Breast epithelium (tissue), 4 donors: ENCODE measurements at regions not wholly inside any gene's neighbourhood (a gene's known extent, or its start where the extent isn't known, plus 50 kb on each side); places are given as distances from the start of the nearest gene placed in this dataset.

Source experiments
- DNase-seq, 2 donors: peaks; one replicate each; pipeline ENCODE4 v3.0.0-alpha.2; 2019; ENCODE audit warnings: low spot score in 2 of 2
- H3K27ac ChIP-seq, 2 donors: fragments of 200-600 bp; sonication (generic) in 1 of 2; one replicate each; pipeline ENCODE4 v1.5.1; 2016 to 2019; ENCODE audit warnings: mild to moderate bottlenecking in 1 of 2
- H3K27me3 ChIP-seq, 2 donors: fragments of 200-600 bp; sonication (generic) in 1 of 2; one replicate each; pipeline versions ENCODE4 v1.5.1 to v1.6.0; 2017 to 2019; ENCODE audit warnings: control low read depth in 1 of 2, mild to moderate bottlenecking in 1 of 2
- H3K36me3 ChIP-seq: fragments of 200-600 bp; one replicate; pipeline ENCODE4 v1.5.1; 2019
- H3K4me1 ChIP-seq, 2 donors: fragments of 200-600 bp; sonication (generic); one replicate each; pipeline ENCODE4 v1.5.1; 2016 to 2019; ENCODE audit warnings: control low read depth in 1 of 2
- H3K4me3 ChIP-seq, 3 donors: fragments of 200-600 bp; sonication (generic); 1 replicate in 2 of 3; 2 replicates in 1 of 3; pipeline ENCODE4 v1.5.1; 2016 to 2019; ENCODE audit warnings: mild to moderate bottlenecking in 3 of 3, moderate library complexity in 2 of 3
- H3K9me3 ChIP-seq, 2 donors: fragments of 200-600 bp; sonication (generic) in 1 of 2; one replicate each; pipeline ENCODE4 v1.5.1; 2016 to 2019; ENCODE audit warnings: control low read depth in 1 of 2
- CTCF ChIP-seq, 3 donors: fragments of 450-650 bp; IDR thresholded peaks; one replicate each; pipeline ENCODE4 v1.5.1; 2016 to 2017; ENCODE audit warnings: antibody characterized with exemption in 3 of 3, mild to moderate bottlenecking in 3 of 3, moderate library complexity in 3 of 3
- POLR2A ChIP-seq: fragments of 450-650 bp; IDR thresholded peaks from one replicate; pipeline ENCODE4 v1.6.1; 2016; ENCODE audit warnings: antibody characterized with exemption, mild to moderate bottlenecking, moderate library complexity
- POLR2AphosphoS5 ChIP-seq, 3 donors: sonication (generic); formaldehyde crosslinking; IDR thresholded peaks; one replicate each; pipeline ENCODE4 v1.6.1; 2017; ENCODE audit warnings: antibody characterized with exemption in 3 of 3
- intact Hi-C: fragments of 100-400 bp; cut with DNase I; formaldehyde crosslinking; loops from one replicate; pipeline ENCODE4 v1.15.1; 2023; ENCODE audit warnings: low total_unique reads

GRCh38 chr3:189568961-189569360 lies 62.2 kb upstream of the TP63 start:
- no peaks in the 10 kb centered on the region for H3K27me3 ChIP-seq
- intact Hi-C loops, result no loop called here
- no peak overlapping the region for H3K27ac ChIP-seq
- no peaks in the 10 kb centered on the region for H3K4me1 ChIP-seq
- H3K36me3 ChIP-seq, result no peaks in the 10 kb centered on the region
- no peak overlapping the region for H3K4me3 ChIP-seq
- no peaks in the 10 kb centered on the region for H3K9me3 ChIP-seq
- TF ChIP-seq POLR2A (no peak), POLR2AphosphoS5 (IDR thresholded peaks at IDR 0.05) (no peak), CTCF (IDR thresholded peaks at IDR 0.05) (no peak)
- no peak for DNase-seq

GRCh38 chr3:189569473-189569872 lies 61.7 kb upstream of the TP63 start:
- intact Hi-C loops, result no loop called here
- no peak overlapping the region for H3K27ac ChIP-seq
- no peaks in the 10 kb centered on the region for H3K36me3 ChIP-seq
- no peaks in the 10 kb centered on the region for H3K27me3 ChIP-seq
- H3K9me3 ChIP-seq, result no peaks in the 10 kb centered on the region
- TF ChIP-seq CTCF (IDR thresholded peaks at IDR 0.05) (no peak), POLR2AphosphoS5 (IDR thresholded peaks at IDR 0.05) (no peak), POLR2A (no peak)
- no peak for DNase-seq
- no peak overlapping the region for H3K4me3 ChIP-seq
- no peaks in the 10 kb centered on the region for H3K4me1 ChIP-seq

- DNase-seq, result no peak
- intact Hi-C loops, result no loop called here
Observed at GRCh38 chr3:189570916-189571315, 60.3 kb upstream of the TP63 start.

GRCh38 chr3:189572249-189572648 lies 58.9 kb upstream of the TP63 start:
- no peak overlapping the region for H3K27ac ChIP-seq
- H3K36me3 ChIP-seq, result no peaks in the 10 kb centered on the region
- no peaks in the 10 kb centered on the region for H3K27me3 ChIP-seq
- no peak overlapping the region for H3K4me3 ChIP-seq
- H3K9me3 ChIP-seq, result no peaks in the 10 kb centered on the region
- TF ChIP-seq POLR2AphosphoS5 (IDR thresholded peaks at IDR 0.05), result no peak
- no peak for TF ChIP-seq CTCF (IDR thresholded peaks at IDR 0.05)
- no peak for TF ChIP-seq POLR2A
- H3K4me1 ChIP-seq, result no peaks in the 10 kb centered on the region
- intact Hi-C loops, result no loop called here
- no peak for DNase-seq

More at GRCh38 chr3:189570916-189571315, 60.3 kb upstream of the TP63 start:
- H3K27ac ChIP-seq, result no peak overlapping the region
- H3K9me3 ChIP-seq, result no peaks in the 10 kb centered on the region
- H3K27me3 ChIP-seq, result no peaks in the 10 kb centered on the region
- no peaks in the 10 kb centered on the region for H3K4me1 ChIP-seq
- no peak overlapping the region for H3K4me3 ChIP-seq
- no peak for TF ChIP-seq CTCF (IDR thresholded peaks at IDR 0.05)
- TF ChIP-seq POLR2A, result no peak
- TF ChIP-seq POLR2AphosphoS5 (IDR thresholded peaks at IDR 0.05), result no peak
- no peaks in the 10 kb centered on the region for H3K36me3 ChIP-seq

- intact Hi-C loops, result no loop called here
- Histone ChIP-seq H3K36me3 (no peaks in the 10 kb centered on the region), H3K27me3 (no peaks in the 10 kb centered on the region), H3K4me3 (no peak overlapping the region), H3K4me1 (no peaks in the 10 kb centered on the region), H3K9me3 (no peaks in the 10 kb centered on the region), H3K27ac (no peak overlapping the region)
- no peak for DNase-seq
- TF ChIP-seq POLR2A (no peak), CTCF (IDR thresholded peaks at IDR 0.05) (no peak), POLR2AphosphoS5 (IDR thresholded peaks at IDR 0.05) (no peak)
Observed at GRCh38 chr3:189573004-189573403, 58.2 kb upstream of the TP63 start.
